Erythroblast (primary cell): ENCODE measurements at regions not wholly inside any gene's neighbourhood (a gene's known extent, or its start where the extent isn't known, plus 50 kb on each side); places are given as distances from the start of the nearest gene placed in this dataset.

Source experiments
- GATA1 ChIP-seq: IDR thresholded peaks from 2 replicates; pipeline ENCODE4 v1.6.1; 2011; ENCODE audit warnings: low read depth, mild to moderate bottlenecking, control low read depth, low read length, moderate library complexity
- POLR2A ChIP-seq: IDR thresholded peaks from 2 replicates; pipeline ENCODE4 v1.6.1; 2011; ENCODE audit warnings: mild to moderate bottlenecking, low read length

GRCh38 chr10:18866852-18867251 lies 181.7 kb upstream of the MALRD1 start:
- TF ChIP-seq POLR2A (no peak), GATA1 (no peak)
